Caco-2 (cell line): ENCODE measurements at regions not wholly inside any gene's neighbourhood (a gene's known extent, or its start where the extent isn't known, plus 50 kb on each side); places are given as distances from the start of the nearest gene placed in this dataset.

Experiments used
- BruUV-seq: library from RNA; stranded (reverse); fragments of 400-500 nt; replicated peaks from 2 replicates; lab custom pipeline; 2021; lab: Mats Ljungman, UMichigan
- CTCF ChIA-PET: fragments of 300-600 bp; sonication (Branson Sonifier 250); formaldehyde crosslinking; loops from one replicate; lab custom pipeline; 2022; ENCODE audit warnings: antibody characterized with exemption; lab: Charles Lee
- POLR2A ChIA-PET: fragments of 300-600 bp; sonication (Branson Sonifier 250); formaldehyde crosslinking; loops from one replicate; lab custom pipeline; 2022; ENCODE audit warnings: antibody characterized with exemption; lab: Charles Lee
- DNase-seq, 2 experiments: peaks; one replicate each; pipeline versions ENCODE4 v3.0.0 to v3.0.0-alpha.2; 2020 to 2022
- H3K27me3 ChIP-seq: replicated peaks from 2 replicates; pipeline ENCODE4 v1.6.0; 2011; ENCODE audit warnings: low read length; ENCODE audit not compliant: control insufficient read depth, insufficient read depth
- H3K36me3 ChIP-seq: 2 replicates; pipeline ENCODE4 v1.5.1; 2011; ENCODE audit warnings: low read length; ENCODE audit not compliant: control insufficient read depth, insufficient read depth
- H3K4me1 ChIP-seq: fragments of 250-450 bp; sonication (Bioruptor Pico); 2 replicates; pipeline ENCODE4 v1.5.1; 2020; ENCODE audit warnings: mild to moderate bottlenecking
- H3K4me3 ChIP-seq: 2 replicates; pipeline ENCODE4 v1.5.1; 2011; ENCODE audit warnings: low read depth, mild to moderate bottlenecking, control low read depth, low read length
- H3K9me3 ChIP-seq: fragments of 250-450 bp; sonication (Bioruptor Pico); 2 replicates; pipeline ENCODE4 v1.5.1; 2020; ENCODE audit warnings: mild to moderate bottlenecking, moderate library complexity
- H3K27ac Mint-ChIP-seq: one replicate; pipeline ENCODE4 v1.8.0; 2022; ENCODE audit warnings: mixed read lengths; ENCODE audit not compliant: unreplicated experiment
- H3K27me3 Mint-ChIP-seq: one replicate; pipeline ENCODE4 v1.8.0; 2022; ENCODE audit warnings: mixed read lengths; ENCODE audit not compliant: insufficient read depth, unreplicated experiment
- H3K36me3 Mint-ChIP-seq: one replicate; pipeline ENCODE4 v1.8.0; 2022; ENCODE audit warnings: mild to moderate bottlenecking, mixed read lengths; ENCODE audit not compliant: insufficient read depth, unreplicated experiment
- H3K4me1 Mint-ChIP-seq: one replicate; pipeline ENCODE4 v1.8.0; 2022; ENCODE audit warnings: low read depth, mixed read lengths; ENCODE audit not compliant: unreplicated experiment
- H3K4me3 Mint-ChIP-seq: one replicate; pipeline ENCODE4 v1.8.0; 2022; ENCODE audit warnings: mild to moderate bottlenecking, moderate library complexity, mixed read lengths; ENCODE audit not compliant: unreplicated experiment
- H3K9me3 Mint-ChIP-seq: one replicate; pipeline ENCODE4 v1.8.0; 2022; ENCODE audit warnings: mixed read lengths; ENCODE audit not compliant: unreplicated experiment
- intact Hi-C: fragments of 100-400 bp; cut with micrococcal nuclease; formaldehyde crosslinking; loops from one replicate; pipeline ENCODE4 v1.10.0; 2022; ENCODE audit not compliant: unreplicated experiment
- TF ChIP-seq, protein P1 (sequence below), 2 experiments: fragments of 200-600 bp in 1 of 2; IDR thresholded peaks; 1 replicate in 1 of 2; 2 replicates in 1 of 2; pipeline versions ENCODE4 v1.5.1 to v1.8.0; 2011 to 2022; ENCODE audit warnings: antibody characterized with exemption in 1 of 2, control low read depth in 1 of 2, inconsistent platforms in 1 of 2, low read depth in 1 of 2, low read length in 1 of 2, mild to moderate bottlenecking in 1 of 2, moderate library complexity in 1 of 2; ENCODE audit not compliant: insufficient read depth in 1 of 2, severe bottlenecking in 1 of 2, unreplicated experiment in 1 of 2

DNA sequence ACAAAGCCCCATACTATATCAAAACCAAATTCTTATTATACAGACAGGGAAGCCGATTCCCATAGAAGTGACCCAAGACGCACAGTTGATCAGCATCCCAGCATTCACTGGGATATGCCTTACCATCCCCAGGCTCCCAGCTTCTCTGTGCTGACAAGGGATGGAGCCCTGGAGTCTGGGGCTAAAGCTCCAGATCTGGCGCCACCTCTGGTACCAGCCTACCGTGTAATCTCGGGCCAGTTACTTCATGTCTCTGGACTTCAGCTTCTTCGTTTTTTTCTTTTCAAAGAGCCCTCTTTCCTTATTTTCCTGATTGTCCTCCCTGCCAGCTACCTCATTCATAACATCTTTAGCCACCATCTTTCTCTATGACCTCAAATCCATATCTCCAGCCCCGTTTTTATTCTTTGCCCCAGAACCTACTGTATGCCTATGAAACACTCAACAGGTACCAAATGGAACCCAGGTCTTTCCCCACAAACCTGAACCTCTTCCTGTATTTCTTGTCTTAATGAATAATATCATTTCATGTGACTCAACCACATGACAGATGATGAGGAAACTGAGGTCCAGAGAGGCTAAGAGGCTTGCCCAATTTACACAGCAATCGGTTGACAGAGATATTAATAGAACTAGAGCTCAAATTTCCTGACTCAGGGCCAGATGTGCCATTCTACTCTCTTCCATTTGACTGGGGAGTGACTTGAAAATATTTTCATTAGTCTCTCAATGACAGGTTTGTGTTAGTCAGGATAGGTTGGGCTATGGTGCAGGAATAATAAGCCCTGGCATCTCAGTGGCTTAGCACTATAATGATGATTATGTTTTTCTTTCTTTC is 85.4 kb upstream of the TLE3 start:
- ChIA-PET CTCF (no interaction called here), POLR2A (no interaction called here)
- Mint-ChIP-seq H3K27ac (no peak overlapping the region), H3K4me1 (peaks cover 8% of the 10 kb centered on the region), H3K4me3 (no peak overlapping the region), H3K27me3 (no peaks in the 10 kb centered on the region), H3K9me3 (no peaks in the 10 kb centered on the region), H3K36me3 (no peaks in the 10 kb centered on the region)
- TF ChIP-seq, protein P1, sequence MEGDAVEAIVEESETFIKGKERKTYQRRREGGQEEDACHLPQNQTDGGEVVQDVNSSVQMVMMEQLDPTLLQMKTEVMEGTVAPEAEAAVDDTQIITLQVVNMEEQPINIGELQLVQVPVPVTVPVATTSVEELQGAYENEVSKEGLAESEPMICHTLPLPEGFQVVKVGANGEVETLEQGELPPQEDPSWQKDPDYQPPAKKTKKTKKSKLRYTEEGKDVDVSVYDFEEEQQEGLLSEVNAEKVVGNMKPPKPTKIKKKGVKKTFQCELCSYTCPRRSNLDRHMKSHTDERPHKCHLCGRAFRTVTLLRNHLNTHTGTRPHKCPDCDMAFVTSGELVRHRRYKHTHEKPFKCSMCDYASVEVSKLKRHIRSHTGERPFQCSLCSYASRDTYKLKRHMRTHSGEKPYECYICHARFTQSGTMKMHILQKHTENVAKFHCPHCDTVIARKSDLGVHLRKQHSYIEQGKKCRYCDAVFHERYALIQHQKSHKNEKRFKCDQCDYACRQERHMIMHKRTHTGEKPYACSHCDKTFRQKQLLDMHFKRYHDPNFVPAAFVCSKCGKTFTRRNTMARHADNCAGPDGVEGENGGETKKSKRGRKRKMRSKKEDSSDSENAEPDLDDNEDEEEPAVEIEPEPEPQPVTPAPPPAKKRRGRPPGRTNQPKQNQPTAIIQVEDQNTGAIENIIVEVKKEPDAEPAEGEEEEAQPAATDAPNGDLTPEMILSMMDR (IDR thresholded peaks at IDR 0.05; ENCODE audit: insufficient read depth in 1 of 2, low read depth in 1 of 2, low read length in 1 of 2, severe bottlenecking in 1 of 2, unreplicated experiment in 1 of 2) = no peak
- Histone ChIP-seq H3K4me3 (no peak overlapping the region), H3K4me1 (peaks cover 6% of the 10 kb centered on the region), H3K27me3 (no peaks in the 10 kb centered on the region), H3K36me3 (no peaks in the 10 kb centered on the region), H3K9me3 (no peaks in the 10 kb centered on the region)
- intact Hi-C loops = no loop called here
- no TSS peak for BruUV-seq
- DNase-seq = no peak

GRCh38 chr15:70181626-70182255 is 84.0 kb upstream of the TLE3 start:
- Histone ChIP-seq H3K9me3 (no peaks in the 10 kb centered on the region), H3K4me3 (no peak overlapping the region), H3K36me3 (no peaks in the 10 kb centered on the region), H3K27me3 (no peaks in the 10 kb centered on the region), H3K4me1 (peaks cover 6% of the 10 kb centered on the region)
- intact Hi-C loops = loop anchor here (2.0 kb wide), 1 partner anchor 81 kb away; no protein-coding TSS in a partner anchor
- no peak overlapping the region for H3K27ac Mint-ChIP-seq
- ChIA-PET CTCF (interaction anchor here (1.4 kb wide), 1 partner anchor 41 kb away, joined by 7 read pairs; no protein-coding TSS in a partner anchor), POLR2A (interaction anchor here (0.6 kb wide), 1 partner anchor 71 kb away, joined by 6 read pairs; no protein-coding TSS in a partner anchor)
- no TSS peak for BruUV-seq
- DNase-seq = no peak
- no peaks in the 10 kb centered on the region for H3K27me3 Mint-ChIP-seq
- no peak overlapping the region for H3K4me3 Mint-ChIP-seq
- TF ChIP-seq, protein P1 (IDR thresholded peaks at IDR 0.05; ENCODE audit: insufficient read depth in 1 of 2, low read depth in 1 of 2, low read length in 1 of 2, severe bottlenecking in 1 of 2, unreplicated experiment in 1 of 2) = no peak
- peaks cover 8% of the 10 kb centered on the region for H3K4me1 Mint-ChIP-seq
- no peaks in the 10 kb centered on the region for H3K36me3 Mint-ChIP-seq
- H3K9me3 Mint-ChIP-seq = no peaks in the 10 kb centered on the region

- Histone ChIP-seq H3K9me3 (no peaks in the 10 kb centered on the region), H3K4me3 (no peak overlapping the region), H3K4me1 (peaks cover 6% of the 10 kb centered on the region), H3K36me3 (no peaks in the 10 kb centered on the region), H3K27me3 (no peaks in the 10 kb centered on the region)
- no TSS peak for BruUV-seq
- peaks cover 8% of the 10 kb centered on the region for H3K4me1 Mint-ChIP-seq
- H3K4me3 Mint-ChIP-seq = no peak overlapping the region
- TF ChIP-seq, protein P1 (IDR thresholded peaks at IDR 0.05; ENCODE audit: insufficient read depth in 1 of 2, low read depth in 1 of 2, low read length in 1 of 2, severe bottlenecking in 1 of 2, unreplicated experiment in 1 of 2) = no peak
- peak overlapping the region; percentile 36 for H3K27ac Mint-ChIP-seq
- no peak for DNase-seq
- CTCF ChIA-PET = interaction anchor here (0.7 to 1.4 kb wide), 2 partner anchors 27 to 40 kb away, joined by 4 to 7 read pairs; no protein-coding TSS in a partner anchor
- no peaks in the 10 kb centered on the region for H3K36me3 Mint-ChIP-seq
- H3K9me3 Mint-ChIP-seq = no peaks in the 10 kb centered on the region
- intact Hi-C loops = loop anchor here (2.0 kb wide), 1 partner anchor 80 kb away; no protein-coding TSS in a partner anchor
- POLR2A ChIA-PET = no interaction called here
- H3K27me3 Mint-ChIP-seq = no peaks in the 10 kb centered on the region
Observed at GRCh38 chr15:70180186-70180875, 82.6 kb upstream of the TLE3 start.
